ENCODE measurements at regions not wholly inside any gene's neighbourhood (a gene's known extent, or its start where the extent isn't known, plus 50 kb on each side); places are given as distances from the start of the nearest gene placed in this dataset.

- TF ChIP-seq, protein P1, sequence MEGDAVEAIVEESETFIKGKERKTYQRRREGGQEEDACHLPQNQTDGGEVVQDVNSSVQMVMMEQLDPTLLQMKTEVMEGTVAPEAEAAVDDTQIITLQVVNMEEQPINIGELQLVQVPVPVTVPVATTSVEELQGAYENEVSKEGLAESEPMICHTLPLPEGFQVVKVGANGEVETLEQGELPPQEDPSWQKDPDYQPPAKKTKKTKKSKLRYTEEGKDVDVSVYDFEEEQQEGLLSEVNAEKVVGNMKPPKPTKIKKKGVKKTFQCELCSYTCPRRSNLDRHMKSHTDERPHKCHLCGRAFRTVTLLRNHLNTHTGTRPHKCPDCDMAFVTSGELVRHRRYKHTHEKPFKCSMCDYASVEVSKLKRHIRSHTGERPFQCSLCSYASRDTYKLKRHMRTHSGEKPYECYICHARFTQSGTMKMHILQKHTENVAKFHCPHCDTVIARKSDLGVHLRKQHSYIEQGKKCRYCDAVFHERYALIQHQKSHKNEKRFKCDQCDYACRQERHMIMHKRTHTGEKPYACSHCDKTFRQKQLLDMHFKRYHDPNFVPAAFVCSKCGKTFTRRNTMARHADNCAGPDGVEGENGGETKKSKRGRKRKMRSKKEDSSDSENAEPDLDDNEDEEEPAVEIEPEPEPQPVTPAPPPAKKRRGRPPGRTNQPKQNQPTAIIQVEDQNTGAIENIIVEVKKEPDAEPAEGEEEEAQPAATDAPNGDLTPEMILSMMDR (IDR thresholded peaks at IDR 0.05) = no peak
- TF ChIP-seq EP300 (IDR thresholded peaks at IDR 0.05) = no peak
Observed at GRCh38 chr3:26340001-26340400, 282.6 kb upstream of the LRRC3B start.

Data from tibial nerve (tissue), 4 donors.